OCI-LY7 (cell line): ENCODE measurements at regions not wholly inside any gene's neighbourhood (a gene's known extent, or its start where the extent isn't known, plus 50 kb on each side); places are given as distances from the start of the nearest gene placed in this dataset.

ENCODE experiments used
- BruUV-seq: library from RNA; stranded (reverse); fragments of 400-500 nt; replicated peaks from 2 replicates; lab custom pipeline; 2021; lab: Mats Ljungman, UMichigan
- CTCF ChIA-PET: fragments of 300-600 bp; sonication (Branson Sonifier 250); formaldehyde crosslinking; loops from one replicate; lab custom pipeline; 2022; ENCODE audit warnings: antibody characterized with exemption; ENCODE audit not compliant: unreplicated experiment; lab: Charles Lee
- POLR2A ChIA-PET: fragments of 300-600 bp; sonication (Branson Sonifier 250); formaldehyde crosslinking; loops from one replicate; lab custom pipeline; 2022; ENCODE audit warnings: antibody characterized with exemption; lab: Charles Lee
- DNase-seq: peaks from one replicate; pipeline ENCODE4 v3.0.0-alpha.2; 2015; ENCODE audit warnings: low spot score
- H2AFZ ChIP-seq: fragments of 200-600 bp; sonication (generic), shearing (Covaris generic); 2 replicates; pipeline ENCODE4 v1.6.1; 2014; ENCODE audit warnings: mild to moderate bottlenecking, antibody characterized with exemption, low read length, moderate library complexity
- H3K27ac ChIP-seq: fragments of 200-600 bp; sonication (generic); 2 replicates; pipeline ENCODE4 v1.5.1; 2014; ENCODE audit warnings: mixed run types, low read depth, mild to moderate bottlenecking, moderate library complexity, low read length, inconsistent platforms; ENCODE audit not compliant: poor library complexity, severe bottlenecking
- H3K36me3 ChIP-seq: fragments of 200-600 bp; sonication (generic); 2 replicates; pipeline ENCODE4 v1.6.1; 2014; ENCODE audit warnings: mild to moderate bottlenecking, antibody characterized with exemption, low read length, moderate library complexity, mixed read lengths; ENCODE audit not compliant: insufficient read depth
- H3K4me1 ChIP-seq: fragments of 200-600 bp; sonication (generic); 2 replicates; pipeline ENCODE4 v1.5.1; 2014; ENCODE audit warnings: mild to moderate bottlenecking, low read length; ENCODE audit not compliant: insufficient read depth, poor library complexity, severe bottlenecking
- H3K4me2 ChIP-seq: fragments of 200-600 bp; sonication (generic); 2 replicates; pipeline ENCODE4 v1.6.1; 2014; ENCODE audit warnings: mild to moderate bottlenecking, low read length
- H3K4me3 ChIP-seq: fragments of 200-600 bp; sonication (generic); 2 replicates; pipeline ENCODE4 v1.5.1; 2014; ENCODE audit warnings: mild to moderate bottlenecking, low read depth, low read length; ENCODE audit not compliant: poor library complexity, severe bottlenecking
- H3K79me2 ChIP-seq: fragments of 200-600 bp; sonication (generic); 2 replicates; pipeline ENCODE4 v1.6.1; 2016; ENCODE audit warnings: low read depth, mild to moderate bottlenecking, low read length, moderate library complexity, mixed read lengths; ENCODE audit not compliant: insufficient read depth
- H3K9me2 ChIP-seq: fragments of 200-600 bp; sonication (generic); 2 replicates; pipeline ENCODE4 v1.6.1; 2016; ENCODE audit warnings: mild to moderate bottlenecking, low read length, mixed read lengths; ENCODE audit not compliant: insufficient read depth
- H3K9me3 ChIP-seq: fragments of 200-600 bp; sonication (generic); 2 replicates; pipeline ENCODE4 v1.6.1; 2014; ENCODE audit warnings: mild to moderate bottlenecking, mixed run types, low read length, mixed read lengths
- H4K20me1 ChIP-seq: fragments of 200-600 bp; sonication (generic); 2 replicates; pipeline ENCODE4 v1.6.1; 2014; ENCODE audit warnings: mild to moderate bottlenecking, antibody characterized with exemption, low read length, moderate library complexity, mixed read lengths; ENCODE audit not compliant: insufficient read depth
- EZH2phosphoT487 ChIP-seq: fragments of 200-600 bp; sonication (generic); IDR thresholded peaks from 2 replicates; pipeline ENCODE4 v1.6.1; 2018; ENCODE audit warnings: low read depth, borderline replicate concordance, mild to moderate bottlenecking, mixed run types, antibody characterized with exemption, low read length, moderate library complexity, mixed read lengths
- intact Hi-C: fragments of 100-400 bp; cut with micrococcal nuclease; formaldehyde crosslinking; loops from one replicate; pipeline ENCODE4 v1.10.0; 2022; ENCODE audit not compliant: unreplicated experiment
- TF ChIP-seq, protein P1 (sequence below): fragments of 200-600 bp; sonication (generic); conservative IDR thresholded peaks from 2 replicates; pipeline ENCODE4 v1.5.1; 2014; ENCODE audit warnings: mild to moderate bottlenecking, antibody characterized with exemption, low read length, moderate library complexity, mixed read lengths

- intact Hi-C loops: no loop called here
- Histone ChIP-seq H3K9me3 (no peaks in the 10 kb centered on the region), H4K20me1 (no peaks in the 10 kb centered on the region), H3K27ac (no peak overlapping the region), H2AFZ (no peak overlapping the region), H3K4me1 (peaks cover 8% of the 10 kb centered on the region), H3K79me2 (no peaks in the 10 kb centered on the region), H3K4me3 (no peak overlapping the region), H3K4me2 (no peak overlapping the region), H3K36me3 (no peaks in the 10 kb centered on the region), H3K9me2 (no peaks in the 10 kb centered on the region)
- no peak for DNase-seq
- BruUV-seq: no TSS peak
- no peak for TF ChIP-seq EZH2phosphoT487
- TF ChIP-seq, protein P1, sequence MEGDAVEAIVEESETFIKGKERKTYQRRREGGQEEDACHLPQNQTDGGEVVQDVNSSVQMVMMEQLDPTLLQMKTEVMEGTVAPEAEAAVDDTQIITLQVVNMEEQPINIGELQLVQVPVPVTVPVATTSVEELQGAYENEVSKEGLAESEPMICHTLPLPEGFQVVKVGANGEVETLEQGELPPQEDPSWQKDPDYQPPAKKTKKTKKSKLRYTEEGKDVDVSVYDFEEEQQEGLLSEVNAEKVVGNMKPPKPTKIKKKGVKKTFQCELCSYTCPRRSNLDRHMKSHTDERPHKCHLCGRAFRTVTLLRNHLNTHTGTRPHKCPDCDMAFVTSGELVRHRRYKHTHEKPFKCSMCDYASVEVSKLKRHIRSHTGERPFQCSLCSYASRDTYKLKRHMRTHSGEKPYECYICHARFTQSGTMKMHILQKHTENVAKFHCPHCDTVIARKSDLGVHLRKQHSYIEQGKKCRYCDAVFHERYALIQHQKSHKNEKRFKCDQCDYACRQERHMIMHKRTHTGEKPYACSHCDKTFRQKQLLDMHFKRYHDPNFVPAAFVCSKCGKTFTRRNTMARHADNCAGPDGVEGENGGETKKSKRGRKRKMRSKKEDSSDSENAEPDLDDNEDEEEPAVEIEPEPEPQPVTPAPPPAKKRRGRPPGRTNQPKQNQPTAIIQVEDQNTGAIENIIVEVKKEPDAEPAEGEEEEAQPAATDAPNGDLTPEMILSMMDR: no peak
- ChIA-PET POLR2A (no interaction called here), CTCF (no interaction called here)
These were observed 67.6 kb downstream of the COX18 start for GRCh38 chr4:73001885-73002284.

- CTCF ChIA-PET: no interaction called here
- no TSS peak for BruUV-seq
- H3K79me2 ChIP-seq: no peaks in the 10 kb centered on the region
These were observed 72.1 kb downstream of the COX18 start for GRCh38 chr4:72997409-72997808.

DNA sequence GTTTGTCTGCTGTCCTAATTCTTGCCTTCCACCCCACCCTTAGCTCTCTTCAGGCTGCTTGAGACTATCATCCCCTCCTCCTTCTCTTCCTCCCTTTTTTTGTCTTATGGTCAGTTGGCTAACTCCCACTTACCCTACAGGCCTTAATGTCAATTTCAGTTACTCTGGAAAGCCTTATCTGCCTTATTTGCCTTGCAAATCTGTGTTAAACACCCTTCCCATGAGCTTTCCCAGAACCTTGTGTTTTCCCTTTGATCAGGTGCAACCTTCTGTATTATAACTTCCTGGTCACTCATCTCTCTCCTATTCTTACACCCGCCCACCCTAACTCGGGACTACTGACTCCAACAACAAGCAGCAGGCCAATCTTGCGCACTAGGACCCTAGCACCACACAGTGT is 74.8 kb downstream of the COX18 start:
- POLR2A ChIA-PET: interaction anchor here (0.8 to 0.9 kb wide), 2 partner anchors 9 to 20 kb away, joined by 3 read pairs; no protein-coding TSS in a partner anchor

More at GRCh38 chr4:72997409-72997808, 72.1 kb downstream of the COX18 start:
- no peaks in the 10 kb centered on the region for H4K20me1 ChIP-seq
- no peak for DNase-seq
- H3K27ac ChIP-seq: no peak overlapping the region
- H3K4me3 ChIP-seq: no peak overlapping the region
- no peak overlapping the region for H3K4me2 ChIP-seq
- intact Hi-C loops: no loop called here
- H3K9me2 ChIP-seq: no peaks in the 10 kb centered on the region
- no peaks in the 10 kb centered on the region for H3K4me1 ChIP-seq
- TF ChIP-seq, protein P1: no peak
- TF ChIP-seq EZH2phosphoT487: no peak
- POLR2A ChIA-PET: no interaction called here
- no peaks in the 10 kb centered on the region for H3K9me3 ChIP-seq
- no peaks in the 10 kb centered on the region for H3K36me3 ChIP-seq
- no peak overlapping the region for H2AFZ ChIP-seq

More for the DNA sequence above, 74.8 kb downstream of the COX18 start:
- Histone ChIP-seq H3K4me2 (no peak overlapping the region), H3K27ac (no peak overlapping the region), H2AFZ (no peak overlapping the region), H3K4me1 (no peaks in the 10 kb centered on the region), H3K36me3 (no peaks in the 10 kb centered on the region), H3K79me2 (no peaks in the 10 kb centered on the region), H3K9me3 (no peaks in the 10 kb centered on the region), H3K9me2 (no peaks in the 10 kb centered on the region), H3K4me3 (no peak overlapping the region), H4K20me1 (no peaks in the 10 kb centered on the region)
- no peak for DNase-seq
- intact Hi-C loops: no loop called here
- CTCF ChIA-PET: no interaction called here
- BruUV-seq: no TSS peak
- no peak for TF ChIP-seq EZH2phosphoT487
- TF ChIP-seq, protein P1: no peak
